A549 (cell line): ENCODE measurements at regions not wholly inside any gene's neighbourhood (a gene's known extent, or its start where the extent isn't known, plus 50 kb on each side); places are given as distances from the start of the nearest gene placed in this dataset.

Experiments
- ATAC-seq, 2 experiments: fragments of 200-7000 bp in 1 of 2; fragments of >200 bp in 1 of 2; cut with Nextera tagmentation in 1 of 2; cut with Tn5 transposase in 1 of 2; 3 replicates each; pipeline versions ENCODE4 v1.8.0 to v1.9.1; 2018 to 2020; ENCODE audit warnings: mild to moderate bottlenecking in 1 of 2, moderate library complexity in 1 of 2
- CTCF ChIA-PET: fragments of 300-600 bp; sonication (Branson Sonifier 250); formaldehyde crosslinking; extraction: SDS; loops from one replicate; lab custom pipeline; 2021; ENCODE audit warnings: antibody characterized with exemption, inconsistent platforms; lab: Yijun Ruan, JAX
- POLR2A ChIA-PET: fragments of 350-600 bp; formaldehyde crosslinking; extraction: SDS; loops from one replicate; lab custom pipeline; 2021; ENCODE audit warnings: antibody characterized with exemption, inconsistent platforms; lab: Yijun Ruan, JAX
- DNase-seq, 2 experiments: peaks; one replicate each; pipeline versions ENCODE4 v3.0.0 to v3.0.0-alpha.2; 2011 to 2016; ENCODE audit warnings: low read depth in 1 of 2, low spot score in 1 of 2
- FAIRE-seq: peaks from 2 replicates; lab custom pipeline; 2011; peaks lifted over from hg19 to GRCh38; lab: Jason Lieb, UNC
- H3K27ac ChIP-seq, 2 experiments: fragments of >200 bp; sonication (Bioruptor Twin); formaldehyde crosslinking; 3 replicates each; pipeline ENCODE4 v1.5.1; 2016 to 2017
- H3K4me1 ChIP-seq: fragments of >200 bp; sonication (Bioruptor Twin); formaldehyde crosslinking; 3 replicates; pipeline ENCODE4 v1.6.1; 2016
- H3K4me2 ChIP-seq: fragments of >200 bp; sonication (Bioruptor Twin); formaldehyde crosslinking; 3 replicates; pipeline ENCODE4 v1.6.1; 2016
- H3K4me3 ChIP-seq: fragments of >200 bp; sonication (Bioruptor Twin); formaldehyde crosslinking; 3 replicates; pipeline ENCODE4 v1.5.1; 2016
- H3K9me3 ChIP-seq: fragments of >200 bp; sonication (Bioruptor Twin); formaldehyde crosslinking; 3 replicates; pipeline ENCODE4 v1.6.1; 2016
- BCL3 ChIP-seq: fragments of >200 bp; sonication (Bioruptor Twin); formaldehyde crosslinking; IDR thresholded peaks from 3 replicates; pipeline ENCODE4 v1.6.1; 2016
- BHLHE40 ChIP-seq: IDR thresholded peaks from 2 replicates; pipeline ENCODE4 v1.6.1; 2012; ENCODE audit warnings: low read depth, low read length, inconsistent platforms
- CBX2 ChIP-seq: fragments of 200-600 bp; sonication (generic); IDR thresholded peaks from 2 replicates; pipeline ENCODE4 v1.6.1; 2016; ENCODE audit warnings: low read depth, mild to moderate bottlenecking, borderline replicate concordance
- CEBPB ChIP-seq, 2 experiments: fragments of >200 bp in 1 of 2; sonication (Bioruptor Twin) in 1 of 2; formaldehyde crosslinking in 1 of 2; IDR thresholded peaks; 2 replicates each; pipeline ENCODE4 v1.6.1; 2012 to 2016
- EHF ChIP-seq: fragments of 250-450 bp; sonication (Bioruptor Pico); IDR thresholded peaks from 2 replicates; pipeline ENCODE4 v1.5.0; 2020; ENCODE audit warnings: mild to moderate bottlenecking
- FOSL2 ChIP-seq, 2 experiments: fragments of 450-650 bp in 1 of 2; fragments of >200 bp in 1 of 2; sonication (Bioruptor Twin) in 1 of 2; formaldehyde crosslinking; IDR thresholded peaks; 2 replicates each; pipeline versions ENCODE4 v1.5.0 to v1.6.1; 2016 to 2020; ENCODE audit warnings: mild to moderate bottlenecking in 1 of 2, moderate library complexity in 1 of 2
- FOXS1 ChIP-seq: fragments of 250-450 bp; sonication (Bioruptor Pico); IDR thresholded peaks from 2 replicates; pipeline ENCODE4 v1.5.0; 2020; ENCODE audit warnings: mild to moderate bottlenecking, moderate library complexity
- HMGXB4 ChIP-seq: fragments of 250-450 bp; sonication (Bioruptor Pico); IDR thresholded peaks from 2 replicates; pipeline ENCODE4 v1.5.0; 2021; ENCODE audit warnings: mild to moderate bottlenecking, moderate library complexity, borderline replicate concordance
- HOXB5 ChIP-seq: fragments of 250-450 bp; sonication (Bioruptor Pico); IDR thresholded peaks from 2 replicates; pipeline ENCODE4 v1.5.0; 2020; ENCODE audit warnings: mild to moderate bottlenecking, moderate library complexity
- JUNB ChIP-seq: fragments of >200 bp; sonication (Bioruptor Twin); formaldehyde crosslinking; IDR thresholded peaks from 2 replicates; pipeline ENCODE4 v1.6.1; 2016
- KDM1A ChIP-seq: fragments of 200-600 bp; sonication (generic); IDR thresholded peaks from 2 replicates; pipeline ENCODE4 v1.6.1; 2016; ENCODE audit warnings: low read depth, mild to moderate bottlenecking
- MAX ChIP-seq: IDR thresholded peaks from 2 replicates; pipeline ENCODE4 v1.6.1; 2012
- MYC ChIP-seq: IDR thresholded peaks from 2 replicates; pipeline ENCODE4 v1.6.1; 2012; ENCODE audit warnings: mild to moderate bottlenecking, inconsistent platforms, low read length, improper control_type of control experiment, borderline replicate concordance
- NPAS2 ChIP-seq: fragments of 250-450 bp; sonication (Bioruptor Pico); IDR thresholded peaks from 2 replicates; pipeline ENCODE4 v1.8.0; 2022; ENCODE audit warnings: mild to moderate bottlenecking, moderate library complexity, borderline replicate concordance
- PHF8 ChIP-seq: fragments of 200-600 bp; sonication (generic); IDR thresholded peaks from 2 replicates; pipeline ENCODE4 v1.6.1; 2016; ENCODE audit warnings: low read depth, mild to moderate bottlenecking, antibody characterized with exemption, moderate library complexity, borderline replicate concordance
- POLR2A ChIP-seq: IDR thresholded peaks from 2 replicates; pipeline ENCODE4 v1.6.1; 2012; ENCODE audit warnings: mild to moderate bottlenecking, low read length
- POLR2AphosphoS2 ChIP-seq: conservative IDR thresholded peaks from 2 replicates; pipeline ENCODE4 v1.6.1; 2012; ENCODE audit warnings: low read length, improper control_type of control experiment, inconsistent platforms
- RCOR1 ChIP-seq: fragments of 150-350 bp; IDR thresholded peaks from 2 replicates; pipeline ENCODE4 v1.6.1; 2014; ENCODE audit warnings: antibody characterized with exemption, low read length, low read depth
- RFX5 ChIP-seq: fragments of 450-650 bp; IDR thresholded peaks from 2 replicates; pipeline ENCODE4 v1.7.1; 2014; ENCODE audit warnings: antibody characterized with exemption, mild to moderate bottlenecking, moderate library complexity
- SMC3 ChIP-seq: fragments of >200 bp; sonication (Bioruptor Twin); formaldehyde crosslinking; IDR thresholded peaks from 3 replicates; pipeline ENCODE4 v1.6.1; 2018; ENCODE audit warnings: inconsistent platforms
- SREBF2 ChIP-seq: fragments of 450-650 bp; IDR thresholded peaks from 2 replicates; pipeline ENCODE4 v1.6.1; 2014; ENCODE audit warnings: mild to moderate bottlenecking, moderate library complexity
- TFCP2L1 ChIP-seq: fragments of 250-450 bp; sonication (Bioruptor Pico); IDR thresholded peaks from 2 replicates; pipeline ENCODE4 v1.5.0; 2021; ENCODE audit warnings: mild to moderate bottlenecking
- TP53 ChIP-seq: fragments of 250-450 bp; sonication (Bioruptor Pico); IDR thresholded peaks from 2 replicates; pipeline ENCODE4 v1.5.0; 2021; ENCODE audit warnings: mild to moderate bottlenecking, moderate library complexity
- ZC3H11A ChIP-seq: fragments of 450-650 bp; IDR thresholded peaks from 2 replicates; pipeline ENCODE4 v1.6.1; 2014; ENCODE audit warnings: antibody characterized with exemption, mild to moderate bottlenecking
- WGBS: methylation state at CpG from one replicate; pipeline ENCODE4 v1.1.6; 2017; ENCODE audit errors: missing lambda C conversion rate; 5-methylcytosine and 5-hydroxymethylcytosine counted together
- TF ChIP-seq, protein P1 (sequence below): fragments of >200 bp; sonication (Bioruptor Twin); formaldehyde crosslinking; IDR thresholded peaks from 2 replicates; pipeline ENCODE4 v1.6.1; 2016
- TF ChIP-seq, protein P2 (sequence below): fragments of 450-650 bp; IDR thresholded peaks from 2 replicates; pipeline ENCODE4 v1.6.1; 2014; ENCODE audit warnings: antibody characterized with exemption
- TF ChIP-seq, protein P3 (sequence below): fragments of >200 bp; sonication (Bioruptor Twin); formaldehyde crosslinking; IDR thresholded peaks from 3 replicates; pipeline ENCODE4 v1.5.1; 2016

DNA sequence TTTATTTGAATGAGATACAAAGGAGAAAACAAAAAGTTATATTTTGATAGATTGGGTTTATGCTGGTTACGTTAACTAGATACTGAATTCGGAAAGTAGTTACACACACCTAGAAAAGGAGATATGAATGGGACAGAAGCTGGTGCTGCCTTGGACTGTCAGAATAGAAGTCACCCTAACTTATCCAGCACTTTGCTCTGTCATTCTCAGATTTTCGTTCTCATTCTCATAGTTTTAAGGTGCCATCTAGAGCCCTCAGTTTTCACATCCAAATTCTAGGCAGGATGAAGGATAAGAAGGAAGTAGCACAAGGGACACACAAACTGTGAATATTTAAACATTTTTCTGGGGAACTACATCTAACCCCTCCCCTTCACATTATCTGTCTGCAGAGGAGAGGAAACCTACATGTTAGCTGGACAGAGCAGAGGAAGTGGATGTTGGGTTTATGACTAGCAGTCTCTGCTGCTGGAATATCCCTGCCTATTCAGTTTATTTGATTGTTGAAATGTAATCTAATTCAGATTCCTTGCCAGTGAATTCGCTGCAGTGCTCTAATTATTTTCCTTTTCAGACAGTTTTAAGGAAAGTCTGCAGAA, 521.9 kb downstream of the FAT4 start (continued):
- TF ChIP-seq TP53 (CRISPR knock-in tag) (no peak), FOXS1 (CRISPR knock-in tag) (no peak), EHF (CRISPR knock-in tag) (no peak), POLR2AphosphoS2 (no peak), MYC (no peak), MAX (no peak), BHLHE40 (no peak), FOSL2 (IDR thresholded peaks at IDR 0.05) (no peak), FOSL2 (CRISPR knock-in tag; IDR thresholded peaks at IDR 0.05) (no peak), PHF8 (no peak), BCL3 (no peak)

- H3K27ac ChIP-seq, result no peak overlapping the region
- TF ChIP-seq KDM1A, result no peak
- TF ChIP-seq PHF8, result no peak
- no peak for TF ChIP-seq RCOR1
- no peak for TF ChIP-seq NPAS2 (CRISPR knock-in tag)
- no peak for TF ChIP-seq CBX2
- TF ChIP-seq SMC3, result no peak
- TF ChIP-seq, protein P1, sequence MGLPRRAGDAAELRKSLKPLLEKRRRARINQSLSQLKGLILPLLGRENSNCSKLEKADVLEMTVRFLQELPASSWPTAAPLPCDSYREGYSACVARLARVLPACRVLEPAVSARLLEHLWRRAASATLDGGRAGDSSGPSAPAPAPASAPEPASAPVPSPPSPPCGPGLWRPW, result no peak
- TF ChIP-seq, protein P2, sequence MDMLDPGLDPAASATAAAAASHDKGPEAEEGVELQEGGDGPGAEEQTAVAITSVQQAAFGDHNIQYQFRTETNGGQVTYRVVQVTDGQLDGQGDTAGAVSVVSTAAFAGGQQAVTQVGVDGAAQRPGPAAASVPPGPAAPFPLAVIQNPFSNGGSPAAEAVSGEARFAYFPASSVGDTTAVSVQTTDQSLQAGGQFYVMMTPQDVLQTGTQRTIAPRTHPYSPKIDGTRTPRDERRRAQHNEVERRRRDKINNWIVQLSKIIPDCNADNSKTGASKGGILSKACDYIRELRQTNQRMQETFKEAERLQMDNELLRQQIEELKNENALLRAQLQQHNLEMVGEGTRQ, result no peak
- no peak for ATAC-seq
- no peak overlapping the region for H3K4me3 ChIP-seq
- no peaks in the 10 kb centered on the region for H3K9me3 ChIP-seq
- no peak for FAIRE-seq
- peaks cover 7% of the 10 kb centered on the region; the same call in 1 of the 3 replicates for H3K4me1 ChIP-seq
- H3K4me2 ChIP-seq, result no peak overlapping the region
- ChIA-PET POLR2A (no interaction called here), CTCF (no interaction called here)
- no peak for DNase-seq
- WGBS, result 66% methylated on average over 3 of the region's 3 CpGs
Measured at GRCh38 chr4:125837493-125838201, 522.9 kb downstream of the FAT4 start.

GRCh38 chr4:125838202-125838601, 523.4 kb downstream of the FAT4 start:
- Histone ChIP-seq H3K4me2 (no peak overlapping the region), H3K4me3 (no peak overlapping the region), H3K4me1 (peaks cover 12% of the 10 kb centered on the region; the same call in 2 of the 3 replicates), H3K9me3 (no peaks in the 10 kb centered on the region), H3K27ac (no peak overlapping the region)
- CTCF ChIA-PET, result no interaction called here
- 80% methylated on average over 6 of the region's 6 CpGs for WGBS
- no peak for FAIRE-seq
- no peak for DNase-seq
- POLR2A ChIA-PET, result no interaction called here
- peak; percentile 48 for TF ChIP-seq ZC3H11A
- TF ChIP-seq SREBF2, result no peak
- ATAC-seq, result no peak

- H3K27ac ChIP-seq, result no peak overlapping the region
- TF ChIP-seq KDM1A (no peak), RFX5 (no peak), EHF (CRISPR knock-in tag) (no peak), HOXB5 (CRISPR knock-in tag) (no peak), HMGXB4 (no peak), JUNB (no peak), SMC3 (no peak), CEBPB (IDR thresholded peaks at IDR 0.05) (no peak), TFCP2L1 (no peak), POLR2A (no peak)
- TF ChIP-seq, protein P3, sequence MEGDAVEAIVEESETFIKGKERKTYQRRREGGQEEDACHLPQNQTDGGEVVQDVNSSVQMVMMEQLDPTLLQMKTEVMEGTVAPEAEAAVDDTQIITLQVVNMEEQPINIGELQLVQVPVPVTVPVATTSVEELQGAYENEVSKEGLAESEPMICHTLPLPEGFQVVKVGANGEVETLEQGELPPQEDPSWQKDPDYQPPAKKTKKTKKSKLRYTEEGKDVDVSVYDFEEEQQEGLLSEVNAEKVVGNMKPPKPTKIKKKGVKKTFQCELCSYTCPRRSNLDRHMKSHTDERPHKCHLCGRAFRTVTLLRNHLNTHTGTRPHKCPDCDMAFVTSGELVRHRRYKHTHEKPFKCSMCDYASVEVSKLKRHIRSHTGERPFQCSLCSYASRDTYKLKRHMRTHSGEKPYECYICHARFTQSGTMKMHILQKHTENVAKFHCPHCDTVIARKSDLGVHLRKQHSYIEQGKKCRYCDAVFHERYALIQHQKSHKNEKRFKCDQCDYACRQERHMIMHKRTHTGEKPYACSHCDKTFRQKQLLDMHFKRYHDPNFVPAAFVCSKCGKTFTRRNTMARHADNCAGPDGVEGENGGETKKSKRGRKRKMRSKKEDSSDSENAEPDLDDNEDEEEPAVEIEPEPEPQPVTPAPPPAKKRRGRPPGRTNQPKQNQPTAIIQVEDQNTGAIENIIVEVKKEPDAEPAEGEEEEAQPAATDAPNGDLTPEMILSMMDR, result no peak
Measured at GRCh38 chr4:125838924-125839323, 524.2 kb downstream of the FAT4 start.

More at GRCh38 chr4:125838924-125839323, 524.2 kb downstream of the FAT4 start:
- ChIA-PET CTCF (interaction anchor here (1.5 kb wide), 1 partner anchor 10 kb away, joined by 4 read pairs; no protein-coding TSS in a partner anchor), POLR2A (no interaction called here)
- Histone ChIP-seq H3K9me3 (no peaks in the 10 kb centered on the region), H3K4me2 (no peak overlapping the region), H3K4me3 (no peak overlapping the region), H3K4me1 (peaks cover 17% of the 10 kb centered on the region; the same call in 2 of the 3 replicates)
- no peak for DNase-seq
- no peak for ATAC-seq
- FAIRE-seq, result no peak
